CMK (cell line): ENCODE measurements at regions not wholly inside any gene's neighbourhood (a gene's known extent, or its start where the extent isn't known, plus 50 kb on each side); places are given as distances from the start of the nearest gene placed in this dataset.
"Not testable (repeated sequence)": the region's sequence is repeated elsewhere in the genome, so short reads cannot be mapped to it uniquely, and the experiment has no call there.

Source experiments
- DNase-seq: peaks from one replicate; pipeline ENCODE4 v3.0.0-alpha.2; 2010; ENCODE audit warnings: low read depth

GRCh38 chrX:124717537-124717936 lies 371.2 kb downstream of the SH2D1A start:
- DNase-seq, result no peak

- no peak for DNase-seq
Measured at GRCh38 chrX:124719060-124719459, 372.7 kb downstream of the SH2D1A start.

- no peak for DNase-seq
Measured at GRCh38 chrX:124720532-124720931, 374.2 kb downstream of the SH2D1A start.

GRCh38 chrX:124725502-124725901 lies 379.1 kb downstream of the SH2D1A start:
- no peak for DNase-seq

GRCh38 chrX:124726292-124726691 lies 379.9 kb downstream of the SH2D1A start:
- no peak for DNase-seq

- no peak for DNase-seq
Measured at GRCh38 chrX:124726881-124727280, 380.5 kb downstream of the SH2D1A start.

GRCh38 chrX:124736553-124737270 lies 390.3 kb downstream of the SH2D1A start:
- DNase-seq, result no peak

- DNase-seq, result no peak
Measured at GRCh38 chrX:124737771-124738170, 391.4 kb downstream of the SH2D1A start.

- DNase-seq, result no peak
Measured at GRCh38 chrX:124747295-124747694, 400.9 kb downstream of the SH2D1A start.

GRCh38 chrX:124764354-124764753 lies 418.0 kb downstream of the SH2D1A start:
- DNase-seq, result no peak

- no peak for DNase-seq
Measured at GRCh38 chrX:124769166-124769565, 422.8 kb downstream of the SH2D1A start.

GRCh38 chrX:124771292-124771691 lies 424.9 kb downstream of the SH2D1A start:
- no peak for DNase-seq

- DNase-seq, result not testable (repeated sequence)
Measured at GRCh38 chrX:124788253-124788652, 441.9 kb downstream of the SH2D1A start.

- not testable (repeated sequence) for DNase-seq
Measured at GRCh38 chrX:124789874-124790273, 443.5 kb downstream of the SH2D1A start.

GRCh38 chrX:124791492-124792095 lies 445.2 kb downstream of the SH2D1A start:
- DNase-seq, result no peak

- DNase-seq, result no peak
Measured at GRCh38 chrX:124796989-124797388, 450.6 kb downstream of the SH2D1A start.

- no peak for DNase-seq
Measured at GRCh38 chrX:124804962-124805361, 458.6 kb downstream of the SH2D1A start.

- no peak for DNase-seq
Measured at GRCh38 chrX:124805486-124805885, 459.1 kb downstream of the SH2D1A start.

GRCh38 chrX:124814106-124814505 lies 467.7 kb downstream of the SH2D1A start:
- no peak for DNase-seq

GRCh38 chrX:124818033-124818432 lies 471.7 kb downstream of the SH2D1A start:
- no peak for DNase-seq

GRCh38 chrX:124818764-124819163 lies 472.4 kb downstream of the SH2D1A start:
- no peak for DNase-seq

- no peak for DNase-seq
Measured at GRCh38 chrX:124820738-124821137, 474.4 kb downstream of the SH2D1A start.

- DNase-seq, result no peak
Measured at GRCh38 chrX:124827258-124827845, 481.0 kb downstream of the SH2D1A start.
